ENCODE measurements at regions not wholly inside any gene's neighbourhood (a gene's known extent, or its start where the extent isn't known, plus 50 kb on each side); places are given as distances from the start of the nearest gene placed in this dataset.

- no peak for DNase-seq
- no peak for TF ChIP-seq CTCF (IDR thresholded peaks at IDR 0.05; ENCODE audit: insufficient read depth in 1 of 2, low read depth in 1 of 2, low read length in 1 of 2, severe bottlenecking in 1 of 2, unreplicated experiment in 1 of 2)
- Histone ChIP-seq H3K4me3 (ENCODE audit: low read depth, low read length) (no peak overlapping the region), H3K27me3 (replicated peaks; ENCODE audit: control insufficient read depth, insufficient read depth, low read length) (no peaks in the 10 kb centered on the region), H3K9me3 (no peaks in the 10 kb centered on the region), H3K36me3 (ENCODE audit: control insufficient read depth, insufficient read depth, low read length) (no peaks in the 10 kb centered on the region), H3K4me1 (no peaks in the 10 kb centered on the region)
- Mint-ChIP-seq H3K36me3 (ENCODE audit: insufficient read depth, unreplicated experiment) (no peaks in the 10 kb centered on the region), H3K4me3 (ENCODE audit: unreplicated experiment) (no peak overlapping the region), H3K27me3 (ENCODE audit: insufficient read depth, unreplicated experiment) (peaks cover 6% of the 10 kb centered on the region), H3K4me1 (ENCODE audit: low read depth, unreplicated experiment) (no peaks in the 10 kb centered on the region), H3K27ac (ENCODE audit: unreplicated experiment) (no peak overlapping the region), H3K9me3 (ENCODE audit: unreplicated experiment) (no peaks in the 10 kb centered on the region)
- no TSS peak for BruUV-seq (replicated peaks)
- intact Hi-C loops (cut with micrococcal nuclease; ENCODE audit: unreplicated experiment), result no loop called here
- POLR2A ChIA-PET, result no interaction called here
- CTCF ChIA-PET, result no interaction called here
Observed at GRCh38 chr18:37714691-37715090, 149.1 kb upstream of the CELF4 start.

- Mint-ChIP-seq H3K27ac (ENCODE audit: unreplicated experiment) (no peak overlapping the region), H3K4me3 (ENCODE audit: unreplicated experiment) (no peak overlapping the region), H3K9me3 (ENCODE audit: unreplicated experiment) (no peaks in the 10 kb centered on the region), H3K36me3 (ENCODE audit: insufficient read depth, unreplicated experiment) (no peaks in the 10 kb centered on the region), H3K4me1 (ENCODE audit: low read depth, unreplicated experiment) (no peaks in the 10 kb centered on the region), H3K27me3 (ENCODE audit: insufficient read depth, unreplicated experiment) (peaks cover 2% of the 10 kb centered on the region)
- no TSS peak for BruUV-seq (replicated peaks)
- intact Hi-C loops (cut with micrococcal nuclease; ENCODE audit: unreplicated experiment), result no loop called here
- Histone ChIP-seq H3K4me3 (ENCODE audit: low read depth, low read length) (no peak overlapping the region), H3K27me3 (replicated peaks; ENCODE audit: control insufficient read depth, insufficient read depth, low read length) (no peaks in the 10 kb centered on the region), H3K4me1 (no peaks in the 10 kb centered on the region), H3K36me3 (ENCODE audit: control insufficient read depth, insufficient read depth, low read length) (no peaks in the 10 kb centered on the region), H3K9me3 (no peaks in the 10 kb centered on the region)
- POLR2A ChIA-PET, result no interaction called here
- no peak for DNase-seq
- no peak for TF ChIP-seq CTCF (IDR thresholded peaks at IDR 0.05; ENCODE audit: insufficient read depth in 1 of 2, low read depth in 1 of 2, low read length in 1 of 2, severe bottlenecking in 1 of 2, unreplicated experiment in 1 of 2)
- CTCF ChIA-PET, result no interaction called here
Observed at GRCh38 chr18:37712776-37713175, 147.2 kb upstream of the CELF4 start.

GRCh38 chr18:37711766-37712505 lies 146.3 kb upstream of the CELF4 start:
- ChIA-PET POLR2A (no interaction called here), CTCF (no interaction called here)
- H3K27me3 Mint-ChIP-seq (ENCODE audit: insufficient read depth, unreplicated experiment), result peaks cover 2% of the 10 kb centered on the region

More at GRCh38 chr18:37711766-37712505, 146.3 kb upstream of the CELF4 start:
- Histone ChIP-seq H3K4me1 (no peaks in the 10 kb centered on the region), H3K4me3 (ENCODE audit: low read depth, low read length) (no peak overlapping the region), H3K9me3 (no peaks in the 10 kb centered on the region), H3K27me3 (replicated peaks; ENCODE audit: control insufficient read depth, insufficient read depth, low read length) (no peaks in the 10 kb centered on the region), H3K36me3 (ENCODE audit: control insufficient read depth, insufficient read depth, low read length) (no peaks in the 10 kb centered on the region)
- no peaks in the 10 kb centered on the region for H3K9me3 Mint-ChIP-seq (ENCODE audit: unreplicated experiment)
- H3K4me1 Mint-ChIP-seq (ENCODE audit: low read depth, unreplicated experiment), result no peaks in the 10 kb centered on the region
- DNase-seq, result no peak
- no peaks in the 10 kb centered on the region for H3K36me3 Mint-ChIP-seq (ENCODE audit: insufficient read depth, unreplicated experiment)
- no peak overlapping the region for H3K4me3 Mint-ChIP-seq (ENCODE audit: unreplicated experiment)
- intact Hi-C loops (cut with micrococcal nuclease; ENCODE audit: unreplicated experiment), result no loop called here
- no peak for TF ChIP-seq CTCF (IDR thresholded peaks at IDR 0.05; ENCODE audit: insufficient read depth in 1 of 2, low read depth in 1 of 2, low read length in 1 of 2, severe bottlenecking in 1 of 2, unreplicated experiment in 1 of 2)
- no TSS peak for BruUV-seq (replicated peaks)
- H3K27ac Mint-ChIP-seq (ENCODE audit: unreplicated experiment), result no peak overlapping the region

All from Caco-2 (cell line).